Immature natural killer cell (primary cell): ENCODE measurements at regions not wholly inside any gene's neighbourhood (a gene's known extent, or its start where the extent isn't known, plus 50 kb on each side); places are given as distances from the start of the nearest gene placed in this dataset.

ENCODE experiments used
- DNase-seq, 3 donors: peaks; one replicate each; pipeline ENCODE4 v3.0.0; 2022; ENCODE audit warnings: mixed read lengths in 1 of 3
- H3K27ac Mint-ChIP-seq, 6 donors: one replicate each; pipeline ENCODE4 v1.8.0; 2020; ENCODE audit warnings: mixed read lengths in 6 of 6, mild to moderate bottlenecking in 5 of 6, inconsistent platforms in 4 of 6, moderate library complexity in 3 of 6
- H3K27me3 Mint-ChIP-seq, 3 donors: one replicate each; pipeline ENCODE4 v1.8.0; 2020 to 2021; ENCODE audit warnings: low read depth in 3 of 3, mild to moderate bottlenecking in 3 of 3, mixed read lengths in 3 of 3, moderate library complexity in 3 of 3, inconsistent platforms in 1 of 3
- H3K36me3 Mint-ChIP-seq, 3 donors: one replicate each; pipeline ENCODE4 v1.8.0; 2020; ENCODE audit warnings: mixed read lengths in 3 of 3, inconsistent platforms in 2 of 3, mild to moderate bottlenecking in 2 of 3
- H3K4me1 Mint-ChIP-seq, 2 donors: one replicate each; pipeline ENCODE4 v1.8.0; 2020; ENCODE audit warnings: inconsistent platforms in 2 of 2, mild to moderate bottlenecking in 2 of 2, mixed read lengths in 2 of 2, moderate library complexity in 1 of 2
- H3K4me3 Mint-ChIP-seq, 5 donors: one replicate each; pipeline ENCODE4 v1.8.0; 2020; ENCODE audit warnings: mild to moderate bottlenecking in 5 of 5, mixed read lengths in 5 of 5, inconsistent platforms in 3 of 5, moderate library complexity in 3 of 5
- H3K9me3 Mint-ChIP-seq, 6 donors: one replicate each; pipeline ENCODE4 v1.8.0; 2020; ENCODE audit warnings: mild to moderate bottlenecking in 6 of 6, mixed read lengths in 6 of 6, inconsistent platforms in 4 of 6, moderate library complexity in 3 of 6

GRCh38 chr14:42047421-42048055 is 440.9 kb downstream of the LRFN5 start:
- Mint-ChIP-seq H3K27ac (no peak overlapping the region), H3K4me3 (no peak overlapping the region), H3K27me3 (no peaks in the 10 kb centered on the region), H3K9me3 (peaks cover 3 to 32% (median 14%) of the 10 kb centered on the region in 6 donors), H3K36me3 (no peaks in the 10 kb centered on the region), H3K4me1 (no peaks in the 10 kb centered on the region)
- DNase-seq, result no peak

GRCh38 chr14:42045383-42045782 is 438.7 kb downstream of the LRFN5 start:
- no peaks in the 10 kb centered on the region for H3K27me3 Mint-ChIP-seq
- H3K4me1 Mint-ChIP-seq, result no peaks in the 10 kb centered on the region
- H3K4me3 Mint-ChIP-seq, result no peak overlapping the region
- no peak for DNase-seq
- H3K27ac Mint-ChIP-seq, result no peak overlapping the region
- peaks cover 3 to 37% (median 17%) of the 10 kb centered on the region in 6 donors for H3K9me3 Mint-ChIP-seq
- no peaks in the 10 kb centered on the region for H3K36me3 Mint-ChIP-seq

- H3K36me3 Mint-ChIP-seq, result no peaks in the 10 kb centered on the region
- peaks cover 7 to 36% (median 21%) of the 10 kb centered on the region in 6 donors for H3K9me3 Mint-ChIP-seq
- no peak overlapping the region for H3K4me3 Mint-ChIP-seq
- H3K27me3 Mint-ChIP-seq, result no peaks in the 10 kb centered on the region
- H3K27ac Mint-ChIP-seq, result no peak overlapping the region
- DNase-seq, result no peak
- no peaks in the 10 kb centered on the region for H3K4me1 Mint-ChIP-seq
Observed at GRCh38 chr14:42028607-42029006, 421.9 kb downstream of the LRFN5 start.

GRCh38 chr14:42027271-42027670 is 420.6 kb downstream of the LRFN5 start:
- peaks cover 7 to 42% (median 21%) of the 10 kb centered on the region in 6 donors for H3K9me3 Mint-ChIP-seq
- H3K36me3 Mint-ChIP-seq, result no peaks in the 10 kb centered on the region
- DNase-seq, result no peak
- no peaks in the 10 kb centered on the region for H3K27me3 Mint-ChIP-seq
- H3K4me3 Mint-ChIP-seq, result no peak overlapping the region
- no peaks in the 10 kb centered on the region for H3K4me1 Mint-ChIP-seq
- H3K27ac Mint-ChIP-seq, result no peak overlapping the region

GRCh38 chr14:42023452-42023851 is 416.8 kb downstream of the LRFN5 start:
- no peaks in the 10 kb centered on the region for H3K4me1 Mint-ChIP-seq

GRCh38 chr14:42014301-42014700 is 407.6 kb downstream of the LRFN5 start:
- DNase-seq, result no peak
- peaks cover 13 to 61% (median 35%) of the 10 kb centered on the region in 6 donors for H3K9me3 Mint-ChIP-seq
- H3K27ac Mint-ChIP-seq, result no peak overlapping the region
- no peak overlapping the region for H3K4me3 Mint-ChIP-seq
- no peaks in the 10 kb centered on the region for H3K27me3 Mint-ChIP-seq
- H3K4me1 Mint-ChIP-seq, result no peaks in the 10 kb centered on the region
- peaks cover 0 to 7% (median 0%) of the 10 kb centered on the region in 3 donors for H3K36me3 Mint-ChIP-seq

More at GRCh38 chr14:42023452-42023851, 416.8 kb downstream of the LRFN5 start:
- no peaks in the 10 kb centered on the region for H3K27me3 Mint-ChIP-seq
- peaks cover 13 to 74% (median 38%) of the 10 kb centered on the region in 6 donors for H3K9me3 Mint-ChIP-seq
- H3K4me3 Mint-ChIP-seq, result no peak overlapping the region
- DNase-seq, result no peak
- no peak overlapping the region for H3K27ac Mint-ChIP-seq
- peaks cover 0 to 4% (median 0%) of the 10 kb centered on the region in 3 donors for H3K36me3 Mint-ChIP-seq

GRCh38 chr14:42013559-42013958 is 406.9 kb downstream of the LRFN5 start:
- Mint-ChIP-seq H3K36me3 (peaks cover 0 to 7% (median 0%) of the 10 kb centered on the region in 3 donors), H3K4me3 (no peak overlapping the region), H3K27me3 (no peaks in the 10 kb centered on the region), H3K9me3 (peaks cover 13 to 57% (median 29%) of the 10 kb centered on the region in 6 donors), H3K27ac (no peak overlapping the region), H3K4me1 (no peaks in the 10 kb centered on the region)
- no peak for DNase-seq

- Mint-ChIP-seq H3K27me3 (no peaks in the 10 kb centered on the region), H3K36me3 (peaks cover 0 to 7% (median 0%) of the 10 kb centered on the region in 3 donors), H3K9me3 (peaks cover 17 to 57% (median 29%) of the 10 kb centered on the region in 6 donors), H3K27ac (no peak overlapping the region), H3K4me1 (no peaks in the 10 kb centered on the region), H3K4me3 (no peak overlapping the region)
- DNase-seq, result no peak
Observed at GRCh38 chr14:42013153-42013552, 406.5 kb downstream of the LRFN5 start.

GRCh38 chr14:42011221-42011620 is 404.5 kb downstream of the LRFN5 start:
- Mint-ChIP-seq H3K4me3 (no peak overlapping the region), H3K4me1 (no peaks in the 10 kb centered on the region), H3K9me3 (peaks cover 13 to 49% (median 19%) of the 10 kb centered on the region in 6 donors), H3K27me3 (no peaks in the 10 kb centered on the region), H3K27ac (no peak overlapping the region), H3K36me3 (peaks cover 0 to 3% (median 0%) of the 10 kb centered on the region in 3 donors)
- no peak for DNase-seq

GRCh38 chr14:42004321-42004720 is 397.6 kb downstream of the LRFN5 start:
- H3K9me3 Mint-ChIP-seq, result peaks cover 4 to 31% (median 13%) of the 10 kb centered on the region in 6 donors
- no peak overlapping the region for H3K4me3 Mint-ChIP-seq
- no peak overlapping the region for H3K27ac Mint-ChIP-seq
- no peaks in the 10 kb centered on the region for H3K36me3 Mint-ChIP-seq
- H3K4me1 Mint-ChIP-seq, result no peaks in the 10 kb centered on the region
- no peak for DNase-seq
- H3K27me3 Mint-ChIP-seq, result no peaks in the 10 kb centered on the region

GRCh38 chr14:42002141-42002540 is 395.5 kb downstream of the LRFN5 start:
- Mint-ChIP-seq H3K36me3 (no peaks in the 10 kb centered on the region), H3K4me3 (no peak overlapping the region), H3K9me3 (peaks cover 0 to 32% (median 18%) of the 10 kb centered on the region in 6 donors), H3K27me3 (no peaks in the 10 kb centered on the region), H3K27ac (no peak overlapping the region), H3K4me1 (no peaks in the 10 kb centered on the region)
- DNase-seq, result no peak

- Mint-ChIP-seq H3K27me3 (no peaks in the 10 kb centered on the region), H3K9me3 (peaks cover 0 to 33% (median 19%) of the 10 kb centered on the region in 6 donors), H3K4me3 (no peak overlapping the region), H3K36me3 (no peaks in the 10 kb centered on the region), H3K4me1 (no peaks in the 10 kb centered on the region), H3K27ac (no peak overlapping the region)
- no peak for DNase-seq
Observed at GRCh38 chr14:42001431-42001830, 394.8 kb downstream of the LRFN5 start.

- H3K9me3 Mint-ChIP-seq, result peaks cover 0 to 36% (median 18%) of the 10 kb centered on the region in 6 donors
- no peak for DNase-seq
Observed at GRCh38 chr14:42000450-42000849, 393.8 kb downstream of the LRFN5 start.

GRCh38 chr14:41993687-41994086 is 387.0 kb downstream of the LRFN5 start:
- DNase-seq, result no peak
- H3K4me1 Mint-ChIP-seq, result no peaks in the 10 kb centered on the region
- no peak overlapping the region for H3K27ac Mint-ChIP-seq
- H3K36me3 Mint-ChIP-seq, result no peaks in the 10 kb centered on the region
- peaks cover 0 to 3% (median 0%) of the 10 kb centered on the region in 3 donors for H3K27me3 Mint-ChIP-seq
- H3K4me3 Mint-ChIP-seq, result no peak overlapping the region
- H3K9me3 Mint-ChIP-seq, result peaks cover 4 to 52% (median 17%) of the 10 kb centered on the region in 6 donors

More at GRCh38 chr14:42000450-42000849, 393.8 kb downstream of the LRFN5 start:
- Mint-ChIP-seq H3K27ac (no peak overlapping the region), H3K36me3 (no peaks in the 10 kb centered on the region), H3K4me3 (no peak overlapping the region), H3K4me1 (no peaks in the 10 kb centered on the region), H3K27me3 (no peaks in the 10 kb centered on the region)

- Mint-ChIP-seq H3K9me3 (peaks cover 0 to 48% (median 13%) of the 10 kb centered on the region in 6 donors), H3K27ac (no peak overlapping the region), H3K4me3 (no peak overlapping the region), H3K36me3 (no peaks in the 10 kb centered on the region), H3K27me3 (no peaks in the 10 kb centered on the region), H3K4me1 (no peaks in the 10 kb centered on the region)
- no peak for DNase-seq
Observed at GRCh38 chr14:41986700-41987099, 380.0 kb downstream of the LRFN5 start.
